Mucosa of stomach (tissue), 1 donor: ENCODE measurements at regions not wholly inside any gene's neighbourhood (a gene's known extent, or its start where the extent isn't known, plus 50 kb on each side); places are given as distances from the start of the nearest gene placed in this dataset.

Experiments
- H3K27me3 ChIP-seq: one replicate; pipeline ENCODE4 v1.7.0; 2013; ENCODE audit warnings: mild to moderate bottlenecking, low read length; ENCODE audit not compliant: control insufficient read depth, insufficient read depth
- H3K36me3 ChIP-seq: one replicate; pipeline ENCODE4 v1.7.0; 2013; ENCODE audit warnings: low read length; ENCODE audit not compliant: control insufficient read depth, insufficient read depth
- H3K4me1 ChIP-seq: one replicate; pipeline ENCODE4 v1.7.0; 2013; ENCODE audit warnings: mild to moderate bottlenecking, low read length; ENCODE audit not compliant: control insufficient read depth, insufficient read depth
- H3K4me3 ChIP-seq: one replicate; pipeline ENCODE4 v1.7.0; 2013; ENCODE audit warnings: low read length
- H3K9ac ChIP-seq: one replicate; pipeline ENCODE4 v1.7.0; 2013; ENCODE audit warnings: mild to moderate bottlenecking, low read length, moderate library complexity
- H3K9me3 ChIP-seq: one replicate; pipeline ENCODE4 v1.7.0; 2013; ENCODE audit warnings: mild to moderate bottlenecking, low read length, moderate library complexity; ENCODE audit not compliant: control insufficient read depth
- donor health status: Pancreatic carcinoma.

- Histone ChIP-seq H3K4me3 (no peak overlapping the region), H3K4me1 (no peaks in the 10 kb centered on the region), H3K9ac (no peak overlapping the region), H3K27me3 (no peaks in the 10 kb centered on the region), H3K9me3 (no peaks in the 10 kb centered on the region), H3K36me3 (no peaks in the 10 kb centered on the region)
These were observed 327.1 kb upstream of the RPS6KA3 start for GRCh38 chrX:20593836-20594235.

- H3K36me3 ChIP-seq: no peaks in the 10 kb centered on the region
- H3K4me1 ChIP-seq: no peaks in the 10 kb centered on the region
- no peak overlapping the region for H3K9ac ChIP-seq
- H3K9me3 ChIP-seq: no peaks in the 10 kb centered on the region
- no peaks in the 10 kb centered on the region for H3K27me3 ChIP-seq
- H3K4me3 ChIP-seq: no peak overlapping the region
These were observed 326.7 kb upstream of the RPS6KA3 start for GRCh38 chrX:20593402-20593801.

GRCh38 chrX:20591246-20591645 is 324.5 kb upstream of the RPS6KA3 start:
- no peaks in the 10 kb centered on the region for H3K4me1 ChIP-seq
- no peaks in the 10 kb centered on the region for H3K9me3 ChIP-seq
- no peak overlapping the region for H3K9ac ChIP-seq
- H3K27me3 ChIP-seq: no peaks in the 10 kb centered on the region
- H3K4me3 ChIP-seq: no peak overlapping the region
- no peaks in the 10 kb centered on the region for H3K36me3 ChIP-seq

GRCh38 chrX:20585782-20586181 is 319.1 kb upstream of the RPS6KA3 start:
- H3K36me3 ChIP-seq: no peaks in the 10 kb centered on the region
- no peaks in the 10 kb centered on the region for H3K27me3 ChIP-seq

GRCh38 chrX:20571611-20572010 is 304.9 kb upstream of the RPS6KA3 start:
- Histone ChIP-seq H3K27me3 (no peaks in the 10 kb centered on the region), H3K9ac (no peak overlapping the region), H3K4me1 (no peaks in the 10 kb centered on the region), H3K36me3 (no peaks in the 10 kb centered on the region), H3K9me3 (no peaks in the 10 kb centered on the region), H3K4me3 (no peak overlapping the region)

More at GRCh38 chrX:20585782-20586181, 319.1 kb upstream of the RPS6KA3 start:
- Histone ChIP-seq H3K9me3 (no peaks in the 10 kb centered on the region), H3K4me1 (no peaks in the 10 kb centered on the region), H3K4me3 (no peak overlapping the region), H3K9ac (no peak overlapping the region)

GRCh38 chrX:20567108-20567507 is 300.4 kb upstream of the RPS6KA3 start:
- no peaks in the 10 kb centered on the region for H3K4me1 ChIP-seq
- H3K9me3 ChIP-seq: no peaks in the 10 kb centered on the region
- H3K36me3 ChIP-seq: no peaks in the 10 kb centered on the region
- H3K4me3 ChIP-seq: no peak overlapping the region
- H3K27me3 ChIP-seq: no peaks in the 10 kb centered on the region
- H3K9ac ChIP-seq: no peak overlapping the region

GRCh38 chrX:20547611-20548051 is 280.9 kb upstream of the RPS6KA3 start:
- no peaks in the 10 kb centered on the region for H3K4me1 ChIP-seq
- no peaks in the 10 kb centered on the region for H3K27me3 ChIP-seq
- no peak overlapping the region for H3K9ac ChIP-seq
- no peaks in the 10 kb centered on the region for H3K9me3 ChIP-seq
- no peak overlapping the region for H3K4me3 ChIP-seq
- H3K36me3 ChIP-seq: no peaks in the 10 kb centered on the region

GRCh38 chrX:20545538-20545937 is 278.8 kb upstream of the RPS6KA3 start:
- no peaks in the 10 kb centered on the region for H3K36me3 ChIP-seq
- H3K4me1 ChIP-seq: no peaks in the 10 kb centered on the region
- no peaks in the 10 kb centered on the region for H3K27me3 ChIP-seq
- no peaks in the 10 kb centered on the region for H3K9me3 ChIP-seq
- no peak overlapping the region for H3K9ac ChIP-seq
- H3K4me3 ChIP-seq: no peak overlapping the region

GRCh38 chrX:20542072-20542471 is 275.4 kb upstream of the RPS6KA3 start:
- no peak overlapping the region for H3K4me3 ChIP-seq
- H3K9ac ChIP-seq: no peak overlapping the region
- H3K36me3 ChIP-seq: no peaks in the 10 kb centered on the region
- no peaks in the 10 kb centered on the region for H3K9me3 ChIP-seq
- H3K27me3 ChIP-seq: no peaks in the 10 kb centered on the region
- no peaks in the 10 kb centered on the region for H3K4me1 ChIP-seq

GRCh38 chrX:20538974-20539373 is 272.3 kb upstream of the RPS6KA3 start:
- H3K4me3 ChIP-seq: no peak overlapping the region
- no peaks in the 10 kb centered on the region for H3K36me3 ChIP-seq
- H3K9me3 ChIP-seq: no peaks in the 10 kb centered on the region
- H3K4me1 ChIP-seq: no peaks in the 10 kb centered on the region
- H3K9ac ChIP-seq: no peak overlapping the region
- no peaks in the 10 kb centered on the region for H3K27me3 ChIP-seq

GRCh38 chrX:20531667-20532066 is 265.0 kb upstream of the RPS6KA3 start:
- Histone ChIP-seq H3K9me3 (no peaks in the 10 kb centered on the region), H3K27me3 (no peaks in the 10 kb centered on the region)

GRCh38 chrX:20530406-20530921 is 263.8 kb upstream of the RPS6KA3 start:
- no peaks in the 10 kb centered on the region for H3K4me1 ChIP-seq
- H3K4me3 ChIP-seq: no peak overlapping the region
- no peaks in the 10 kb centered on the region for H3K9me3 ChIP-seq
- H3K9ac ChIP-seq: no peak overlapping the region
- no peaks in the 10 kb centered on the region for H3K27me3 ChIP-seq
- no peaks in the 10 kb centered on the region for H3K36me3 ChIP-seq

More at GRCh38 chrX:20531667-20532066, 265.0 kb upstream of the RPS6KA3 start:
- H3K9ac ChIP-seq: no peak overlapping the region
- H3K4me3 ChIP-seq: no peak overlapping the region
- H3K36me3 ChIP-seq: no peaks in the 10 kb centered on the region
- H3K4me1 ChIP-seq: no peaks in the 10 kb centered on the region

- H3K9me3 ChIP-seq: no peaks in the 10 kb centered on the region
- H3K27me3 ChIP-seq: no peaks in the 10 kb centered on the region
- H3K36me3 ChIP-seq: no peaks in the 10 kb centered on the region
- no peak overlapping the region for H3K4me3 ChIP-seq
- no peak overlapping the region for H3K9ac ChIP-seq
- H3K4me1 ChIP-seq: no peaks in the 10 kb centered on the region
These were observed 263.0 kb upstream of the RPS6KA3 start for GRCh38 chrX:20529711-20530110.
